T1000 (cell line): ENCODE measurements at regions not wholly inside any gene's neighbourhood (a gene's known extent, or its start where the extent isn't known, plus 50 kb on each side); places are given as distances from the start of the nearest gene placed in this dataset.

ENCODE experiments used
- DNase-seq: peaks from one replicate; lab custom pipeline; 2025; ENCODE audit warnings: mixed read lengths; lab: John Stamatoyannopoulos, UW

DNA sequence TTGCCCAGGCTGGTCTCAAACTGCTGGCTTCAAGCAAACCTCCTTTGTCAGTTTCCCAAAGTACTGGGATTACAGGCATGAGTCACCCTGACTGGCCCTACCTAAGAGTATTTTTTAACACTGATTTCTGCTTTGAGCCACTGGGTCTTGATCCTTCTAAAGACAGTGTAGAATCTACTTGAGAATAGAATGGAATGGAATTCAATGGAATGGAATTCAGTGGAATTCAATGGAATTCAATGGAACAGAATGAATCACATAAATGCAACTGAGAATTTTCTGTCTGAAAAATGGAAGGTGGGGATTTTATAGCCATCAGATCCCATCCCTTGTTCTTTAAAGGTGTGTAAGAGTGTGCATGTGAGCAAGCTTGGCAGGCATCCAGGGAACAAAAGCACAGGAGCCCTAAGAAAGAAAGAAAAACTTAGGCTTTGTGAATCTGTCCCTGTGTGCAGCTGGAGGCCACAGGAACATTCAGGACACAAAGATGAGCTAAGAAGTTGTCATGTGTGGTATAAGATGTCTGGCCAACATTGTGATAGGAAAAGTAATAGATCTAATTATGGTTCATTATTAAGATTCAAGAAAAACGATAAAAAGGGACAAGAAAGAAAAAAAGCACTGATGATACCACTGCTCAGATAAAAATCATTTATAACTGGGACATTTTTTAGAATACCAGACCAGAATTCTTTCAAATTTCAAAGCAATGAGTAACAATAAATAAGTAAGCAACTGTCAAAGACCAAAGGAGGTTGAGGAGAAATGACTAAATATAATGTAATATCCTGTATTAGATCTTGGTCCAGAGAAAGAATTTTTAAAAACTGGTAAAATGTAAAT lies 681.0 kb upstream of the GJE1 start:
- DNase-seq = no peak

DNA sequence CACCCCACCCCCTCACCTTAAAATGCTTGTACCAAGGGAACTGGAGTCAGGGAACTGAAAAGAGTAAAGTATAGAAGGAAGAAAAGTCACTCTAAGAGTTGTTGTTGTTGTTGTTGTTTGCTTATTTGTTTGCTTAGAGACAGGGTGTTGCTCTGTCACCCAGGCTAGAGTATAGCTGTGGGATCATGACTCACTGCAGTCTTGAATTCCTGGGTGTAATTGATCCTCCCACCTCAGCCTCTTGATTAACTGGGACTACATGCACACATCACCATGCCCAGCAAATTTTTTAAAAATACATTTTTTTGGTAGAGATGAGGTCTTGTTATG lies 681.6 kb upstream of the GJE1 start:
- no peak for DNase-seq

DNA sequence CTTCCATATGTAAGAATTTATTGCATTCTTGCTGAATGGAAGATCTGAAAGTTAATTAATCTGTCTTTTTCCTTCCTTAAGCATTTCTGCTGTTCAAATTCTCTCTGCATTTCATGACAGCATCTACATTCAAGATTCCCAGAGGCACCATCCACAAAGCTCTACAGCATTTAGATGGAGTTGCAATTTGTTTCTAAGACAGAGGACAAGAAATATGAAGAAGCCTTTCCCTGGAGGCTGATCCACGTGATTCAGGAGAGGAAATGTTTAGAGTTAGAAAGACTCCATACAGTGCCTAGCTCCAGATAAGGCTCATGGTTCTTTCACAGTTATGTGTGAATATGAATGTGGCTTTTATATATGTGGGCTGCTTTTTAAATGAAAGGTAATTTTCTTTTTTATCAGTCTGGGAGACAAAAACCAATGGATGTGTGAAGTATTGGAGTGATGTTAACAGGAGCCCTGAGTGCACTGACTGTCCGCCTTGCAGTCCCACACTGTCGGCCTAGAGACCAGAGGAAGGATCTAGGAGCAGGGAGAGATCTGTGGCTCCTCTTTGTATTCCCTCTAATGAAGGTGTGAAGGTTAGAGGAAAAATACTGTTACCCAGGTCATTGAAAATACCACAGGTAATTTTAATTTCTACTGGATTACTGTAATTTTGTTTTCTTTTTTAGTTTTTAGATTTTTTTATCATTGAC lies 686.6 kb upstream of the GJE1 start:
- no peak for DNase-seq

DNA sequence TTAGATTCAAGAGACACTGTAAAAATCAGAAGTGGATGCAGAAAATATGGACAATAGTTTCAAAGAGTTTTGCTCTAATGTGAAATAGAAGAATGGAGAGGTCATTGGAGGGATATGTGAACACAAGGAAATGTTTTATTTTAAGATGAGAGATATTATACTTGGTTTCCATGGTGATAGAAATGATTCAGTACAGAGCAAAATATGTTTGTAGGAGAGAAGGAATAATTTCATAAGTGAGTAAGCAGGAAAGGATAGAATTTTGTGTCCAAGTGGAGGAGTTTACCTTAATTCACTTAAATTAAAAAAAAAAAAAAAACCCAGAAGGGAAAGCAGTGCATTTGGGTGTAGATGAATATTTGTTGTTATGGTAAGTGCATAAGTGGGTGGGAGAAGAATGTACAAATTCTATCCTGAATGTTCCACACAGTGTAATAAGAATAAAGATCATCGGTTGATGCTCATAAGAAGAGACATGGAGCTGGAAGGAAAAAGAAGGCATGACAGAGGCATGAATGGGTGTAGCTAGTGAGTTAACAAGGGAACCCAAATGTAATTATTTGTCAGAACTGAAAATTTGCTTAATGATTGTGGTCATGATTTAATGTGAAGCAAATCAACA lies 688.9 kb upstream of the GJE1 start:
- DNase-seq = no peak

DNA sequence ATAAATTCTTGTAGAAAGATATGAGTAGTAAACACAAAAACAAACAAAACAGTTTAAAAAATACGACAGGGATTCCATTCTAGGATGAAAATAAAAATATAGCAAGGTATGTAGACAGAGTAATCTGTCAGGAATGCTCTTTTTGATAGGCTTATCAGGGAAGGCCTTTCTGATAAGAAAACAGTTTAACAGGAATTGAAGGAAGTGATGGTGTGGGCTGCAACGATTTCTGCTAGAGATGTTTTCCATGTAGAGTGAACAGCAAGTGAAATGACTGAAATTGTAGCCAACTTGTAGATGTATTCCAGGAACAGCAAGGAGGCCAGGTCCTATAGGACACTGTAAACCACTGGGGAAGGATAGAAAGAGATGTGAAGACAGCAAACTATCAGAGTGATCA lies 689.7 kb upstream of the GJE1 start:
- no peak for DNase-seq

DNA sequence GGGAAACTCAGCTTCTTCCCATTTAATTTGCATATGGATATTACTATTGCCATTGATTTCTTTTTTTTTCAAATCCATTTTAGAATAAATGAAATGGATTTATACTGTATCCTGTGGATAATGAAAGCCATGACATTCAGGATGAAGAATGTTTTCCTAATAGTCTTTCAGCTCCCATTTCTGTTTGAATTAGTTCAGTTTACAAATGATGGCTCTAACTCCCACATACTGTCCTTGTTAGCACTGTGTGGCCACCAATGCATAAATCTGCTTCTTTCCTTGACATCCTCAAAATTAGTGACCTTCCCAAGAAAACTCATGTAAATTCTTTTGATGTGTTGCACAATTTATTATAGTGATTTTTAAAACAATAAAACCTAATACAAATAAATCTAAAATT lies 693.2 kb upstream of the GJE1 start:
- DNase-seq = no peak

DNA sequence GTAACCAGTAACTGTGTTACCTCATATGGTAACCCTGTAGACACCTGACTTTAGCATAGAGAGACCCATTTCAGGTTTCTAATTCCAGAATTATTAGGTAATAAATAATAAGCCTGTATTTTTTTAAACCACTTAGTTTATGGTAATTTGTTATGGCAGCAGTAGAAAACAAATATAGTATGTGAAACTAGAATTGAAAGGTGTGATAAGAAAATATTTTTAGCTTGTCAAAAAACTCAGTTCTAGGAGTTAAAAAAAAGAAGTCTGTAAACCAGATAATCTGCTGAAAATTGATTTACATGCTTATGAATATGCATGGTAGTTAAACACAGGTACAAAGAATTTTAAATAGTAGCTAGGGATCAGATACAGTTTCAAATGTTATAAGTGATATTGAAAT lies 695.0 kb upstream of the GJE1 start:
- no peak for DNase-seq

DNA sequence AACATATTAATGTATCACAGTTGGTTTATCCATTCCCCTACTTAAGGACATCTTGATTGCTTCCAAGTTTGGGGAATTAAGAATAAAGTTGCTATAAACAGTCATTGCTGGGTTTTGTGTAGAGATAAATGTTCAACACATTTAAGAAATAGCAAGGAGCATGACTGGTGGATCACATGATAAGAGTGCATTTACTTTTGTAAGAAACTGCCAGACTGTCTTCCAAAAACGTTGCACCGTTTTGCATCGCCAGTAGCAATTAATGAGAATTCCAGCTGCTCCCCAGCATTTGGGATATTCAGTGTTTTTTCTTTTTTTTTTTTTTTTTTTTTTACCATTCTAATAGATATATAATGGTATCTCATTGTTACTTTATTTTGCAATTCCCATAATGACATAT lies 695.7 kb upstream of the GJE1 start:
- DNase-seq = no peak

DNA sequence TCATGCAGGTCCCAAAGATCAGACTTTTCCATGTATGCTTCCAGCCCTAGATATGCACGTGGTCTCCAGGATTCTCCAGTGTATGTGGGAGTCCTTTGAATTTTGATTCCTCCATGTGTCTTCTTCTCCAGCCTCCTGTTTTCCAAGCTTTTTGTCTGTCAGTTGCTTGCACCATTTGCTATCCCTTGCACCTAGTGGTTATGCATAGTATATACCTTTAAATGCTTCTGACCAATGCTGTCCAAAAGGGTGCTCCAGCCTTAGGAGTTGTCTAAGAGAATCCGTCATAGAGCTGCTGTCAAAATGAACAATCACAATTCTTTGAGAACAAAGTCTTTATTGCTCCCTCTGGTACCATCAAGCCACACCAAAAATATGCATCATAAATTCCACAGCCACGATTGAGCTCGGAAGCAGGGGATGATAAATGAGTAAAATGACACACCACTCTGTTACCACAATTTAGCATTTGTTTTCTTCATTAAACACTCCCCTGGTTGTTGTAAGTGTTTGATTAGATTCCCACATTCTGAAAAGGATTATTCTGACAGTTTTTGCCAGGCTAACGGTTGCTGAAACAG lies 706.2 kb upstream of the GJE1 start:
- DNase-seq = no peak

DNA sequence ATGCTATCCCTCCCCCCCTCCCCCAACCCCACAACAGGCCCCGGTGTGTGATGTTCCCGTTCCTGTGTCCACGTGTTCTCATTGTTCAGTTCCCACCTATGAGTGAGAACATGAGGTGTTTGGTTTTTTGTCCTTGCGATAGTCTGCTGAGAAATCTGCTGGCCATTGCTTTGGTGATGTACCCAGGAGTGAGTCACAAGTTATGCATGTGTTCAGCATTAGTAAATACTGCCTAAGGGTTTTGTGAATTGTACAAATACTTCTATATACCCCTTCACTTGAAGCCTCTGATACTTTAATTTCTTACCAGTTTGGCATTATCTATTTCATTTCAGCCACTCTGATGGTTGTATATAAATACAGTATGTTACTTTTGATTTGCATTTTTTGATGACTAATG lies 711.3 kb upstream of the GJE1 start:
- no peak for DNase-seq

DNA sequence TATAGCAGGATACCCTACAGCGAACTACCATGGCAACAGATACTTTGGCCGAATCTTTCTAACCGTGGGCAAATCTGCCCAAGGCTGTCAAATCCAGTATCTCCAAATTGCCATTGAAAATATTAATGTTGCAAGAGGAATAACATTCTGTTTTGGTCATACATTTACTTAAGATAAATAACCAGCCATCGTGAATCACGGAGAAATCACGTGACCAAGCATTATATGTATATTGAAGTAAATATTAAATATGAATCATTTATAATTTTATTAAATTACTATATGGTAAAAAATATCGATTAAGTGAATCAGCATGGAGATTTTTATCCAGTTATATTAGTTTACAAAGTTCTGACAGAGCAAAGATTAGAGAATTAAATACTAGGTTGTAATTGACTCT lies 714.6 kb upstream of the GJE1 start:
- DNase-seq = no peak

DNA sequence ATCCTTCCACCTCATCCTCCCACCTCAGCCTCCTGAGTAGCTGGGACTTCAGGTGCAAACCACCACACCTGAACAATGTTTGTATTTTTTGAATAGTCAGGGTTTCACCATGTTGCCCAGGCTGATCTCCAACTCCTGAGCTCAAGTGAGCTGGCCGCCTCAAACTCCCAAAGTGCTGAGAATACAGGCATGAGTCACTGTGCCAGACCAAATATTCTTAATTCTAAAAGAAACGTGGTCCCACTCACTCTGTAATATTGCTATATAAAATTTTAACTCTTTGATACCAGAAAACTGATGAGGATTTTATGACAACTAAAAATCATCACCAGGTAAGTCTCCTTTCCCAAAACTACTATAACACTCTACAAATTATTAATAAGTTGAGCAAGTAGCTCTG lies 716.8 kb upstream of the GJE1 start:
- no peak for DNase-seq

DNA sequence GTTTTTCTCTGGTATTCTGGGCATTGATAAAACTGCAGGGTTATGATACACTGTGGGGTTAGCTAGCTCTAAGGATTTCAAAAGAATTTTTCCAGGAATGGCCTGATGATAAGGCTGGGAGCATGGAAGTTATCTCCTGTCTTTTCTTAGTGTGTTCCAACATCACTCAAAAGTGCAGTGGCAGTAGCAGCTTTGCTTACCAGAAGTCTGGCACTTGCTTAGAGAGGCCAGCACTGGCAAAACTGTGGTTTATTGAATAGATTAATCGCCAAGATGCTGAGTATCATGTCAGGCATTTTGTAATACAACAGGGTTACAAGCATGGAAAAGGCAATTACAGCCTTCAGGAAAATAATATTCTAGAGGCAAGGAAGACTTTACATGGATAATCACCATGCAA lies 719.5 kb upstream of the GJE1 start:
- no peak for DNase-seq

DNA sequence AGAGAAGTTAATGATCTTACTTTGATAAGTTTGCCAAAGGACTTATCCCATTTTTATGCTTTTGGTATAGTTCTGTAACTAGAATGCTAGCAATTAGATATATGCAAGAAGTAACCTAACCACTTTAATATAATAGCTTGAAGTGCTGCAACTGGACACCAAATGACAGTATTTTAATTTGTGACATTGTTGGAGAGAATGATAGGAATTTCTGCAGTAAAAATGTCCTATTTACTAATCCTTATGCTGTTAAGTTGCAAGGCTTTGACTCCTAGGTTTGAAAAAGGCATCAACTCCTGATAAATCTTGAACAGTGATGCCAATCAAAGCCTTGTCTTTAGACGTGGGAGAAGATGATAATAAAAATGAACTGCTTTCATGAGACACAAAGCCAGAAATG lies 726.0 kb upstream of the GJE1 start:
- DNase-seq = no peak

DNA sequence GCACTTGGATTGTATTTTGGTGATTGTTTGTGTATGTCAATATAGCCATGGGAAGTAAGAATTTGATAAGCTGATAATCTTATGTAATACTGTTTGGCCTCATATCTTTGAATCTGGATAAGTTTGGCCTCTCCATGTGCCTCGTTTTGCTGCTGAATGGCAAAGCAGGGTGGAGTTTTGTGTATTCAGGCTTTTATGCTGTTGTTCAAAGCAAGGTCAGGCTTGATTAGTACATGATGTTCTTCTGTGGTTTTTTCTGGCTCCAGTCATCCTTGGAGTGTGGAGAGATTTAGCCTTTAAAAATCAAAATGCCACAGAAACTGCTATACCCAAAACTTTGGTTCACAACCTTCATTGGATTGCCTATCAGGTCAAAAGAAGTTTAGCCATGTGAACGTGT lies 728.9 kb upstream of the GJE1 start:
- DNase-seq = no peak

DNA sequence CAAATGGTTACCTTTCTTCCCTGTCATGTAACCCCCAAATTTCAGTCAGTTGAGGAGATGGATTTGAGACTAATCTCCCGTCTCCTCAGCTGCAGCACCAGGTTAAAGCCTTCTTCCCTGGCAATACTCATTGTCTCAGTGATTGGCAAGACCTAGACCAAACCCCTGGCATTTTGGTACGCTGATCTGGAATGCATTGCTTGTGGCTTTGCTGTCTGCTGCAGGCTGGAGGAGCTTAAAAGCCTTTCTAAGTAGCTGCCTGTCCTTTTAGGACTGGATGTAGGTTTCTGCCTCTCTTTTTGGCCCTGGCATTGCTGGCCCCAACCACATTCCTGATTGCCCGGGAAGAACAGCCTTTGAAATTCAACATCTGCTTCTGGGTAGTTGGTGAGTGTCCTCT lies 729.6 kb upstream of the GJE1 start:
- DNase-seq = no peak

DNA sequence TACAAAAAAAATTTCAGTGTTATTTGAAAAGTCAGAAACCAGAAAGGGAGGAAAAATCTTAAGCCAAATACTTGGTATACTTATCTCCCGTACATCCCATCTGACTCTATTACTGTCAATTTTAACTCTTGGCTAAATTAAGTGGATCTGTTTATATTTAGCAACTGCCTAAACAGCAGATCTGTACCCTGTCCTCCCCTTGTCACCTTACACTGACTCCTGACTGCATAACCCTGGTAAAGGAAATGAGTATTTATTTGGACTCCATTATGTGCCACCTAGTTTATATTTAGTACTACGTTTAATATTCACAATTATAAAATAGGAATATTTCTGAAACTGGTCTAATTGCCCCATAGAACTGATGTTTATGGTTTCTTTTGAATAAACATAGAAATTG lies 730.2 kb upstream of the GJE1 start:
- DNase-seq = no peak

DNA sequence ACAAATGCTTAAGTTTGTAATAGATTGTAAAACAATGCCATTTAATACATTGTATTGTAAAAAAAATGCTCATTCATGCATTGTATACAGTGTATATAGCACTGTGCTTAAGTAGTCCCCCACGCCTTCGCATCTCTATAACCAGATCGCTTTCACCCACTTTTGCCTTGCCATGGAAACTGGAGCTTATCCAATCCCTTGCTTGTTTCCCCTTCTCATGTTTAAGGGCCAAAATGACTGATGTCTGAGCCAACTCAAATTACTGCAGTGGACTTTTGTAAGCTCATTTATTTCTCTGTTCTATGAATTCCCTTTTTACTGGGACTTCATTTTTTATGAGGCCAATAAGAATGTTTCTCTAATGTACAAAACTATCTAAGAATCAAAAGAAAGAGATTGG lies 730.9 kb upstream of the GJE1 start:
- DNase-seq = no peak

DNA sequence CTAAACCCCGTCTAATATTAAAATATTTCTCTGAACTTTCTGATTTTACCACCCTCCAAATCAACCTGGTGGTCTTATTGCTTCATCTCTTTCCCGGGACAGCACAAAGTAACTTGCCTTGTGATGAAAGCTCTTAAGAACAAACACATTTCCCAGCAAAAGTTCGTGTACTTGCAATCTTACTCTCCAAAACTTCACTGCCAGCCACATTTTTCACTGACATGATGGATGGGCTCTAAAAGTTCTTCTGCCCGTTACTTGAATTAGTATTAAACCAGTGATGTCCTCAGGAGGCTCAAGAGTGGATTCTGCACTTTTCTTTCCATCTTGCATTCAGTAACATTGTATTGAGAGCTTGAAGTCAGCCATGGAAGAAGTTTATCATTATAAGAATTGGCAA lies 731.6 kb upstream of the GJE1 start:
- no peak for DNase-seq

DNA sequence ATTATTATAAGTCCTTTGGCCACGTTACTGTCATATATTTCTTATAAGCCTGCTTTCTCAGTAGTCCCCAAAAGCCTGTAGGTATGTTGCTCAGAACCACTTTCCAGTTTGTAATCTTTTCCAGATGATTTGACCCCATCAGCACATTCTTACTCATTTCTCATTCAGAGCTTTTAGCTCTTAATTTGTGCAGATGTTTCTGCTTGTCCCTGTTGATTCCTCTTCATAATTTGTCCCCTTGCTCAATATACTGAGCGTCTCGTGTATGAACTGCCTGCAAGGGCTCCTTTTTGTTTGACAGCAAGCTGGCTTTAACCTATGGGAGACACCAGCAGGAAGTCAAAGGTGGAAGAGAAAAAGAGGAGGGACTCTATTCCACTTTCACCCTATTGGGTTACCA lies 733.8 kb upstream of the GJE1 start:
- no peak for DNase-seq

DNA sequence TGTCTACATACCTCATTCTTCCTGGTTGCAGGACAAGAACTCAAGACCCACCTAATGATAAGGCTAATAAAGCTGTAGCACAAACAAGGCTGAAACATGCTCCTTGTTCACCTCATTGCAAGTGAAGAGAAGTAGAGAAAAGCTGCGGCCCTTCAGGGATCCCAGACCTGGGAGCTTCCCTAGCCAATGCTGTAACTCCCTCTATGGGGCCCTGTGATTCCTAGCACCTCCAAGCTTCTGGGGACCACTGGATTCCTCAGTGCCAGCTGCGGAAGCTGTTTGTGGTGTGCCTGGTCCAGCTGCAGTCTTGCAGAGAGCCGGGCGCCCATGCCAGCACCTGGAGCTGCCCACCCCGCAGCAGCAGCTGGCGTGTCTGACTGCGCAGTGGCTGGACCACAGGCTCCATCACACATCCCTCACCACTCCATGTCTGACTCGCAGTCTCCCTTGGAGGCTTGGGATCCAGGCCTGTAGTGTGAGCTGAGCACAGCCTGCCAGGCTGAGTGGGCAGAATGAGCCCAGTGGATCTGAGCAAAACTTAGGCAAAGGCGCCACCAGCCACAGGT lies 737.2 kb upstream of the GJE1 start:
- DNase-seq = no peak

DNA sequence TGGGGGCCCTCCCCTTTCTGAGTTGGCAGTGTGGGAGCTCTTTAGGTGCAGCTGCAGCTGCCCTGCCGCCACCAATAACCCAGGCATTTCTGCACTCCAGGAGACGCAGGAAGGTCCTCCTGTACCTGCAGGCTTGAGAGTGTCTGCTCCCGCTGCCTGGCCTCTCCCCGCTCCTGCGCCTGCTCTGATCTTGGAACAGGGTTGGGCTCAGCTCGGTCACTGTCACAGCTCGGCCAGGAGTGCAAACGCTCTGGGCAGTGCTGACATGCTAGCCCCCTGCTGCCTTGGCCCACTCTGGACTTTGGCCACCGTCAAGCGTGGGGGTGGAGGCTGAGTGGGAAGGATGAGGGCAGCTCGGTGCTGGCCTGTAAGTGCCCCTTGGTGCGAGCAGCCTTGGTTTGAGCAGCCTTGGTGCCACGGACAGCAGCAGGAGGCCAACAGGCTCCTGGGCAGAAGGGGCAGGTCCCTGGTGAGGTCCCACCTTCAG lies 738.1 kb upstream of the GJE1 start:
- no peak for DNase-seq

DNA sequence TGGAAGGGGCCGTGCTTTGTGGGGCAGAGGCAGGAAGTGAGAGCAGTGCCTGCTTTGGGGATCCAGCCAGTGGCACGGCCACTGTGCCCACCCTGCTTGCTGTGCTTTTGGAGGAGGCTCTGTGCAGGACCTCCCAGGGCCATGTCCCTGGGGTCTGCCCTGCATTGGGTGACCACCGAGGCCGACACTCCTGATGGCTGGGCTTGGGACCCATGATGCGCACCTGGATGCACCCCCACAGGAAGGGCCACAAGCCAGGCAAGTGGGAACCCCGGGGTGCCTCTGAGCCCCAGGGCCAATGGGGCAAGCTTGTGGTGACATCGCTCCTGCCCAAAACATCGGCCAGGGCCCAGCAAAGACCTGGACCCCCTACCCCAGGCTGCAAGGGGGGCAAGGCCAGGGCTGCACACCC lies 738.6 kb upstream of the GJE1 start:
- no peak for DNase-seq
